HFFc6 (cell line): ENCODE measurements at regions not wholly inside any gene's neighbourhood (a gene's known extent, or its start where the extent isn't known, plus 50 kb on each side); places are given as distances from the start of the nearest gene placed in this dataset.

Source experiments
- DNase-seq: peaks from one replicate; pipeline ENCODE4 v3.0.0-alpha.2; 2018
- H3K27ac Mint-ChIP-seq: 2 replicates; pipeline ENCODE4 v1.8.0; 2020; ENCODE audit warnings: mild to moderate bottlenecking, mixed read lengths
- H3K27me3 Mint-ChIP-seq: 2 replicates; pipeline ENCODE4 v1.8.0; 2021; ENCODE audit warnings: mild to moderate bottlenecking, moderate library complexity, mixed read lengths; ENCODE audit not compliant: insufficient read depth
- H3K36me3 Mint-ChIP-seq: 2 replicates; pipeline ENCODE4 v1.8.0; 2021; ENCODE audit warnings: low read depth, mixed read lengths
- H3K4me1 Mint-ChIP-seq: 2 replicates; pipeline ENCODE4 v1.8.0; 2020; ENCODE audit warnings: low read depth, mixed read lengths
- H3K4me3 Mint-ChIP-seq: 2 replicates; pipeline ENCODE4 v1.8.0; 2020; ENCODE audit warnings: mild to moderate bottlenecking, moderate library complexity, mixed read lengths
- H3K9me3 Mint-ChIP-seq: 2 replicates; pipeline ENCODE4 v1.8.0; 2020; ENCODE audit warnings: mild to moderate bottlenecking, mixed read lengths
- CTCF ChIP-seq: fragments of 200-600 bp; sonication (generic); IDR thresholded peaks from 2 replicates; pipeline ENCODE4 v1.5.0; 2021; ENCODE audit warnings: antibody characterized with exemption, mild to moderate bottlenecking

- no peaks in the 10 kb centered on the region for H3K4me1 Mint-ChIP-seq
- no peak overlapping the region for H3K4me3 Mint-ChIP-seq
- H3K36me3 Mint-ChIP-seq: no peaks in the 10 kb centered on the region
- no peak for TF ChIP-seq CTCF
- H3K27ac Mint-ChIP-seq: no peak overlapping the region
- H3K9me3 Mint-ChIP-seq: peaks cover 41% of the 10 kb centered on the region
- no peaks in the 10 kb centered on the region; the same call in 1 of the 2 replicates for H3K27me3 Mint-ChIP-seq
- no peak for DNase-seq
These were observed 462.0 kb upstream of the SPRY2 start for GRCh38 chr13:80802946-80803345.

- H3K9me3 Mint-ChIP-seq: peaks cover 47% of the 10 kb centered on the region
- H3K36me3 Mint-ChIP-seq: no peaks in the 10 kb centered on the region
These were observed 457.7 kb upstream of the SPRY2 start for GRCh38 chr13:80798576-80799133.

GRCh38 chr13:80787604-80788003 is 446.7 kb upstream of the SPRY2 start:
- no peak overlapping the region for H3K27ac Mint-ChIP-seq
- no peaks in the 10 kb centered on the region for H3K36me3 Mint-ChIP-seq
- H3K4me1 Mint-ChIP-seq: no peaks in the 10 kb centered on the region
- peaks cover 1% of the 10 kb centered on the region; the same call in 1 of the 2 replicates for H3K27me3 Mint-ChIP-seq
- H3K9me3 Mint-ChIP-seq: peaks cover 34% of the 10 kb centered on the region
- DNase-seq: no peak
- TF ChIP-seq CTCF: no peak
- no peak overlapping the region for H3K4me3 Mint-ChIP-seq

More at GRCh38 chr13:80798576-80799133, 457.7 kb upstream of the SPRY2 start:
- H3K4me3 Mint-ChIP-seq: no peak overlapping the region
- no peak overlapping the region for H3K27ac Mint-ChIP-seq
- no peak for TF ChIP-seq CTCF
- H3K27me3 Mint-ChIP-seq: no peaks in the 10 kb centered on the region; the same call in 1 of the 2 replicates
- DNase-seq: no peak
- no peaks in the 10 kb centered on the region for H3K4me1 Mint-ChIP-seq

- TF ChIP-seq CTCF: no peak
- peaks cover 1% of the 10 kb centered on the region; the same call in 1 of the 2 replicates for H3K27me3 Mint-ChIP-seq
- no peak overlapping the region for H3K4me3 Mint-ChIP-seq
- peaks cover 24% of the 10 kb centered on the region for H3K9me3 Mint-ChIP-seq
- H3K27ac Mint-ChIP-seq: no peak overlapping the region
- H3K4me1 Mint-ChIP-seq: no peaks in the 10 kb centered on the region
- DNase-seq: no peak
- no peaks in the 10 kb centered on the region for H3K36me3 Mint-ChIP-seq
These were observed 443.1 kb upstream of the SPRY2 start for GRCh38 chr13:80783926-80784565.

- Mint-ChIP-seq H3K9me3 (peaks cover 24% of the 10 kb centered on the region), H3K27me3 (peaks cover 1% of the 10 kb centered on the region; the same call in 1 of the 2 replicates), H3K4me1 (no peaks in the 10 kb centered on the region), H3K4me3 (no peak overlapping the region), H3K27ac (no peak overlapping the region), H3K36me3 (no peaks in the 10 kb centered on the region)
- no peak for TF ChIP-seq CTCF
- DNase-seq: no peak
These were observed 441.5 kb upstream of the SPRY2 start for GRCh38 chr13:80782441-80782840.
